ENCODE measurements at regions not wholly inside any gene's neighbourhood (a gene's known extent, or its start where the extent isn't known, plus 50 kb on each side); places are given as distances from the start of the nearest gene placed in this dataset.
A peak's percentile ranks its signal among the peaks of the same experiment; 100 is the strongest.

- Histone ChIP-seq H3K4me2 (ENCODE audit: insufficient read depth, low read length, poor library complexity, severe bottlenecking) (no peak overlapping the region), H3K18ac (ENCODE audit: low read length) (no peak overlapping the region), H3K14ac (ENCODE audit: low read length) (no peak overlapping the region), H3K23ac (ENCODE audit: low read depth, low read length, poor library complexity) (no peak overlapping the region), H3K9ac (ENCODE audit: low read depth, low read length, poor library complexity) (no peak overlapping the region), H3K79me1 (ENCODE audit: low read depth, low read length) (no peaks in the 10 kb centered on the region), H3K9me3 (replicated peaks in 1 of 2; ENCODE audit: control insufficient read depth in 2 of 2, insufficient read depth in 1 of 2, low read depth in 1 of 2, low read length in 2 of 2) (no peaks in the 10 kb centered on the region), H2AFZ (ENCODE audit: low read length) (no peak overlapping the region), H3K36me3 (replicated peaks in 1 of 2; ENCODE audit: control insufficient read depth in 2 of 2, insufficient read depth in 2 of 2, low read length in 2 of 2) (no peaks in the 10 kb centered on the region), H3K27me3 (ENCODE audit: control insufficient read depth in 3 of 3, insufficient read depth in 3 of 3, low read depth in 1 of 3, low read length in 3 of 3) (no peaks in the 10 kb centered on the region), H2AK5ac (ENCODE audit: low read depth, low read length) (no peak overlapping the region), H2BK5ac (ENCODE audit: low read length) (no peak overlapping the region), H4K8ac (ENCODE audit: low read depth, low read length) (no peak overlapping the region), H3K27ac (replicated peaks; ENCODE audit: low read length) (no peak overlapping the region), H2BK120ac (ENCODE audit: low read depth, low read length) (no peak overlapping the region), H3K4me1 (ENCODE audit: control insufficient read depth in 2 of 2, insufficient read depth in 1 of 2, low read depth in 1 of 2, low read length in 2 of 2) (peaks cover 0 to 5% of the 10 kb centered on the region in 2 donors), H3K4ac (ENCODE audit: low read length) (no peak overlapping the region), H2BK12ac (ENCODE audit: low read length) (no peak overlapping the region), H4K91ac (ENCODE audit: low read depth, low read length, poor library complexity) (no peak overlapping the region), H2BK15ac (ENCODE audit: low read length) (no peak overlapping the region), H3K4me3 (ENCODE audit: low read length in 2 of 2) (no peak overlapping the region)
- WGBS, 2 donors (ENCODE audit: extremely low coverage in 2 of 2, insufficient read length in 2 of 2, insufficient replicate concordance in 1 of 2), result no CpG with 5 or more reads among the region's 8 CpGs
- DNase-seq (ENCODE audit: low spot score), result no peak
Measured at GRCh38 chr4:184953421-184953945, 64.8 kb upstream of the HELT start.

- Histone ChIP-seq H2BK12ac (ENCODE audit: low read length) (no peak overlapping the region), H2BK120ac (ENCODE audit: low read depth, low read length) (no peak overlapping the region), H3K27ac (replicated peaks; ENCODE audit: low read length) (no peak overlapping the region), H2AK5ac (ENCODE audit: low read depth, low read length) (no peak overlapping the region), H3K9ac (ENCODE audit: low read depth, low read length, poor library complexity) (no peak overlapping the region), H3K4ac (ENCODE audit: low read length) (no peak overlapping the region), H3K27me3 (ENCODE audit: control insufficient read depth in 3 of 3, insufficient read depth in 3 of 3, low read depth in 1 of 3, low read length in 3 of 3) (no peaks in the 10 kb centered on the region), H3K4me2 (ENCODE audit: insufficient read depth, low read length, poor library complexity, severe bottlenecking) (no peak overlapping the region), H2BK15ac (ENCODE audit: low read length) (no peak overlapping the region), H3K79me1 (ENCODE audit: low read depth, low read length) (no peaks in the 10 kb centered on the region), H3K18ac (ENCODE audit: low read length) (no peak overlapping the region), H4K8ac (ENCODE audit: low read depth, low read length) (no peak overlapping the region), H3K4me3 (ENCODE audit: low read length in 2 of 2) (no peak overlapping the region), H3K9me3 (replicated peaks in 1 of 2; ENCODE audit: control insufficient read depth in 2 of 2, insufficient read depth in 1 of 2, low read depth in 1 of 2, low read length in 2 of 2) (no peaks in the 10 kb centered on the region), H2AFZ (ENCODE audit: low read length) (no peak overlapping the region), H3K14ac (ENCODE audit: low read length) (no peak overlapping the region), H3K4me1 (ENCODE audit: control insufficient read depth in 2 of 2, insufficient read depth in 1 of 2, low read depth in 1 of 2, low read length in 2 of 2) (peaks cover 0 to 5% of the 10 kb centered on the region in 2 donors), H3K36me3 (replicated peaks in 1 of 2; ENCODE audit: control insufficient read depth in 2 of 2, insufficient read depth in 2 of 2, low read length in 2 of 2) (no peaks in the 10 kb centered on the region), H2BK5ac (ENCODE audit: low read length) (no peak overlapping the region), H3K23ac (ENCODE audit: low read depth, low read length, poor library complexity) (no peak overlapping the region), H4K91ac (ENCODE audit: low read depth, low read length, poor library complexity) (no peak overlapping the region)
- no CpG with 5 or more reads among the region's 9 CpGs for WGBS, 2 donors (ENCODE audit: extremely low coverage in 2 of 2, insufficient read length in 2 of 2, insufficient replicate concordance in 1 of 2)
- no peak for DNase-seq (ENCODE audit: low spot score)
Measured at GRCh38 chr4:184953971-184954370, 64.3 kb upstream of the HELT start.

GRCh38 chr4:184954482-184954881 is 63.8 kb upstream of the HELT start:
- no peak overlapping the region for H2BK12ac ChIP-seq (ENCODE audit: low read length)
- H3K23ac ChIP-seq (ENCODE audit: low read depth, low read length, poor library complexity), result no peak overlapping the region
- no peak overlapping the region for H2BK15ac ChIP-seq (ENCODE audit: low read length)
- DNase-seq (ENCODE audit: low spot score), result no peak
- H3K4me1 ChIP-seq (ENCODE audit: control insufficient read depth in 2 of 2, insufficient read depth in 1 of 2, low read depth in 1 of 2, low read length in 2 of 2), result peaks cover 0 to 7% of the 10 kb centered on the region in 2 donors
- H3K4me2 ChIP-seq (ENCODE audit: insufficient read depth, low read length, poor library complexity, severe bottlenecking), result no peak overlapping the region
- H2BK120ac ChIP-seq (ENCODE audit: low read depth, low read length), result no peak overlapping the region
- no peak overlapping the region for H4K91ac ChIP-seq (ENCODE audit: low read depth, low read length, poor library complexity)
- no peak overlapping the region for H3K4me3 ChIP-seq (ENCODE audit: low read length in 2 of 2)
- no peak overlapping the region for H3K27ac ChIP-seq (replicated peaks; ENCODE audit: low read length)
- H3K27me3 ChIP-seq (ENCODE audit: control insufficient read depth in 3 of 3, insufficient read depth in 3 of 3, low read depth in 1 of 3, low read length in 3 of 3), result no peaks in the 10 kb centered on the region
- no peaks in the 10 kb centered on the region for H3K36me3 ChIP-seq (replicated peaks in 1 of 2; ENCODE audit: control insufficient read depth in 2 of 2, insufficient read depth in 2 of 2, low read length in 2 of 2)
- H2BK5ac ChIP-seq (ENCODE audit: low read length), result peak overlapping the region; percentile 18
- H3K14ac ChIP-seq (ENCODE audit: low read length), result no peak overlapping the region
- no peak overlapping the region for H3K4ac ChIP-seq (ENCODE audit: low read length)
- H3K9me3 ChIP-seq (replicated peaks in 1 of 2; ENCODE audit: control insufficient read depth in 2 of 2, insufficient read depth in 1 of 2, low read depth in 1 of 2, low read length in 2 of 2), result no peaks in the 10 kb centered on the region
- no peak overlapping the region for H2AK5ac ChIP-seq (ENCODE audit: low read depth, low read length)
- H3K18ac ChIP-seq (ENCODE audit: low read length), result no peak overlapping the region
- no peaks in the 10 kb centered on the region for H3K79me1 ChIP-seq (ENCODE audit: low read depth, low read length)
- H2AFZ ChIP-seq (ENCODE audit: low read length), result no peak overlapping the region
- no peak overlapping the region for H4K8ac ChIP-seq (ENCODE audit: low read depth, low read length)
- H3K9ac ChIP-seq (ENCODE audit: low read depth, low read length, poor library complexity), result no peak overlapping the region
- WGBS, 2 donors (ENCODE audit: extremely low coverage in 2 of 2, insufficient read length in 2 of 2, insufficient replicate concordance in 1 of 2), result no CpG with 5 or more reads among the region's 12 CpGs

GRCh38 chr4:184955116-184955515 is 63.2 kb upstream of the HELT start:
- no peak overlapping the region for H2BK12ac ChIP-seq (ENCODE audit: low read length)
- H3K79me1 ChIP-seq (ENCODE audit: low read depth, low read length), result no peaks in the 10 kb centered on the region
- no peak overlapping the region for H3K4me2 ChIP-seq (ENCODE audit: insufficient read depth, low read length, poor library complexity, severe bottlenecking)
- H3K14ac ChIP-seq (ENCODE audit: low read length), result no peak overlapping the region
- H4K91ac ChIP-seq (ENCODE audit: low read depth, low read length, poor library complexity), result no peak overlapping the region
- H2BK5ac ChIP-seq (ENCODE audit: low read length), result peak overlapping the region; percentile 18
- no peaks in the 10 kb centered on the region for H3K36me3 ChIP-seq (replicated peaks in 1 of 2; ENCODE audit: control insufficient read depth in 2 of 2, insufficient read depth in 2 of 2, low read length in 2 of 2)
- H2AK5ac ChIP-seq (ENCODE audit: low read depth, low read length), result no peak overlapping the region
- WGBS, 2 donors (ENCODE audit: extremely low coverage in 2 of 2, insufficient read length in 2 of 2, insufficient replicate concordance in 1 of 2), result no CpG with 5 or more reads among the region's 5 CpGs
- H3K4me3 ChIP-seq (ENCODE audit: low read length in 2 of 2), result no peak overlapping the region
- no peak overlapping the region for H3K18ac ChIP-seq (ENCODE audit: low read length)
- H3K27me3 ChIP-seq (ENCODE audit: control insufficient read depth in 3 of 3, insufficient read depth in 3 of 3, low read depth in 1 of 3, low read length in 3 of 3), result no peaks in the 10 kb centered on the region
- no peak overlapping the region for H2BK120ac ChIP-seq (ENCODE audit: low read depth, low read length)
- peaks cover 0 to 8% of the 10 kb centered on the region in 2 donors for H3K4me1 ChIP-seq (ENCODE audit: control insufficient read depth in 2 of 2, insufficient read depth in 1 of 2, low read depth in 1 of 2, low read length in 2 of 2)
- H3K9me3 ChIP-seq (replicated peaks in 1 of 2; ENCODE audit: control insufficient read depth in 2 of 2, insufficient read depth in 1 of 2, low read depth in 1 of 2, low read length in 2 of 2), result no peaks in the 10 kb centered on the region
- H2AFZ ChIP-seq (ENCODE audit: low read length), result no peak overlapping the region
- H2BK15ac ChIP-seq (ENCODE audit: low read length), result no peak overlapping the region
- H3K27ac ChIP-seq (replicated peaks; ENCODE audit: low read length), result no peak overlapping the region
- no peak overlapping the region for H4K8ac ChIP-seq (ENCODE audit: low read depth, low read length)
- no peak overlapping the region for H3K4ac ChIP-seq (ENCODE audit: low read length)
- H3K23ac ChIP-seq (ENCODE audit: low read depth, low read length, poor library complexity), result no peak overlapping the region
- no peak for DNase-seq (ENCODE audit: low spot score)
- peak overlapping the region; percentile 44 for H3K9ac ChIP-seq (ENCODE audit: low read depth, low read length, poor library complexity)

Measured in neuronal stem cell (in vitro differentiated cells).